ENCODE measurements at regions not wholly inside any gene's neighbourhood (a gene's known extent, or its start where the extent isn't known, plus 50 kb on each side); places are given as distances from the start of the nearest gene placed in this dataset.
"Not testable (repeated sequence)": the region's sequence is repeated elsewhere in the genome, so short reads cannot be mapped to it uniquely, and the experiment has no call there.

GRCh38 chr6:168860341-168860740 is 393.3 kb downstream of the THBS2 start:
- DNase-seq, result no peak
- TF ChIP-seq CTCF (IDR thresholded peaks at IDR 0.05; ENCODE audit: low read depth, low read length, missing control alignments), result no peak
- Histone ChIP-seq H3K27me3 (replicated peaks) (no peaks in the 10 kb centered on the region), H3K4me3 (ENCODE audit: low read depth, low read length) (no peak overlapping the region), H3K36me3 (replicated peaks) (no peaks in the 10 kb centered on the region), H3K27ac (no peak overlapping the region)
- in situ Hi-C loops (cut with HindIII; ENCODE audit: low pct_ligation_motif_present, low sequenced_read_pairs), result no loop called here

- no peak for DNase-seq
- in situ Hi-C loops (cut with HindIII; ENCODE audit: low pct_ligation_motif_present, low sequenced_read_pairs), result no loop called here
- no peak overlapping the region for H3K27ac ChIP-seq
- no peaks in the 10 kb centered on the region for H3K36me3 ChIP-seq (replicated peaks)
- H3K27me3 ChIP-seq (replicated peaks), result no peaks in the 10 kb centered on the region
- TF ChIP-seq CTCF (IDR thresholded peaks at IDR 0.05; ENCODE audit: low read depth, low read length, missing control alignments), result no peak
- H3K4me3 ChIP-seq (ENCODE audit: low read depth, low read length), result no peak overlapping the region
Measured at GRCh38 chr6:168858926-168859325, 394.7 kb downstream of the THBS2 start.

- no peak for TF ChIP-seq CTCF (IDR thresholded peaks at IDR 0.05; ENCODE audit: low read depth, low read length, missing control alignments)
- H3K36me3 ChIP-seq (replicated peaks), result no peaks in the 10 kb centered on the region
- in situ Hi-C loops (cut with HindIII; ENCODE audit: low pct_ligation_motif_present, low sequenced_read_pairs), result no loop called here
- no peak overlapping the region for H3K4me3 ChIP-seq (ENCODE audit: low read depth, low read length)
- H3K27ac ChIP-seq, result no peak overlapping the region
- no peaks in the 10 kb centered on the region for H3K27me3 ChIP-seq (replicated peaks)
- no peak for DNase-seq
Measured at GRCh38 chr6:168856914-168857313, 396.7 kb downstream of the THBS2 start.

GRCh38 chr6:168852376-168852884 is 401.2 kb downstream of the THBS2 start:
- H3K36me3 ChIP-seq (replicated peaks), result no peaks in the 10 kb centered on the region
- in situ Hi-C loops (cut with HindIII; ENCODE audit: low pct_ligation_motif_present, low sequenced_read_pairs), result no loop called here
- no peak for TF ChIP-seq CTCF (IDR thresholded peaks at IDR 0.05; ENCODE audit: low read depth, low read length, missing control alignments)
- no peak for DNase-seq
- H3K4me3 ChIP-seq (ENCODE audit: low read depth, low read length), result no peak overlapping the region
- H3K27ac ChIP-seq, result no peak overlapping the region
- no peaks in the 10 kb centered on the region for H3K27me3 ChIP-seq (replicated peaks)

GRCh38 chr6:168851460-168852375 is 401.9 kb downstream of the THBS2 start:
- Histone ChIP-seq H3K27me3 (replicated peaks) (no peaks in the 10 kb centered on the region), H3K4me3 (ENCODE audit: low read depth, low read length) (no peak overlapping the region), H3K36me3 (replicated peaks) (no peaks in the 10 kb centered on the region), H3K27ac (no peak overlapping the region)
- no peak for TF ChIP-seq CTCF (IDR thresholded peaks at IDR 0.05; ENCODE audit: low read depth, low read length, missing control alignments)
- in situ Hi-C loops (cut with HindIII; ENCODE audit: low pct_ligation_motif_present, low sequenced_read_pairs), result no loop called here
- DNase-seq, result no peak

- H3K27ac ChIP-seq; H3K27me3 ChIP-seq (replicated peaks); in situ Hi-C loops (cut with HindIII; ENCODE audit: low pct_ligation_motif_present, low sequenced_read_pairs); H3K36me3 ChIP-seq (replicated peaks); DNase-seq; H3K4me3 ChIP-seq (ENCODE audit: low read depth, low read length): not testable (repeated sequence)
Measured at GRCh38 chr6:168850027-168850736, 403.5 kb downstream of the THBS2 start.

Measured in brain microvascular endothelial cell (primary cell).